Loucy (cell line): ENCODE measurements at regions not wholly inside any gene's neighbourhood (a gene's known extent, or its start where the extent isn't known, plus 50 kb on each side); places are given as distances from the start of the nearest gene placed in this dataset.
A peak's percentile ranks its signal among the peaks of the same experiment; 100 is the strongest.

Experiments
- H2AFZ ChIP-seq: fragments of 200-600 bp; sonication (generic); 2 replicates; pipeline ENCODE4 v1.6.0; 2016; ENCODE audit warnings: antibody characterized with exemption, mild to moderate bottlenecking, low read length, moderate library complexity
- H3F3A ChIP-seq: fragments of 200-600 bp; 2 replicates; pipeline ENCODE4 v1.6.0; 2016; ENCODE audit warnings: antibody characterized with exemption, low read depth, mild to moderate bottlenecking
- H3K27me3 ChIP-seq: fragments of 200-600 bp; sonication (generic); 2 replicates; pipeline ENCODE4 v1.6.1; 2014; ENCODE audit warnings: low read length, mild to moderate bottlenecking; ENCODE audit not compliant: insufficient read depth, poor library complexity, severe bottlenecking
- H3K36me3 ChIP-seq: fragments of 200-600 bp; sonication (generic); 2 replicates; pipeline ENCODE4 v1.6.1; 2016; ENCODE audit warnings: low read length; ENCODE audit not compliant: insufficient read depth
- H3K4me1 ChIP-seq: fragments of 200-600 bp; sonication (generic); 2 replicates; pipeline ENCODE4 v1.5.1; 2014; ENCODE audit warnings: low read length, mild to moderate bottlenecking; ENCODE audit not compliant: insufficient read depth, poor library complexity, severe bottlenecking
- H3K4me2 ChIP-seq: fragments of 200-600 bp; sonication (generic); 2 replicates; pipeline ENCODE4 v1.6.0; 2014; ENCODE audit warnings: antibody characterized with exemption, low read length, low read depth, mild to moderate bottlenecking; ENCODE audit not compliant: poor library complexity, severe bottlenecking
- H3K4me3 ChIP-seq: fragments of 200-600 bp; sonication (generic); 2 replicates; pipeline ENCODE4 v1.5.1; 2014; ENCODE audit warnings: low read length, mild to moderate bottlenecking, mixed read lengths; ENCODE audit not compliant: poor library complexity, severe bottlenecking
- H3K79me2 ChIP-seq: fragments of 200-600 bp; sonication (generic); 2 replicates; pipeline ENCODE4 v1.6.1; 2014; ENCODE audit warnings: low read length; ENCODE audit not compliant: insufficient read depth
- H3K9ac ChIP-seq: fragments of 200-600 bp; sonication (generic); 2 replicates; pipeline ENCODE4 v1.6.0; 2014; ENCODE audit warnings: mild to moderate bottlenecking, low read depth, low read length, moderate library complexity; ENCODE audit not compliant: poor library complexity, severe bottlenecking
- H3K9me2 ChIP-seq: fragments of 200-600 bp; sonication (generic); replicated peaks from 2 replicates; pipeline ENCODE4 v1.6.1; 2016; ENCODE audit warnings: low read depth, low read length, mixed read lengths
- H3K9me3 ChIP-seq: fragments of 200-600 bp; sonication (generic); 2 replicates; pipeline ENCODE4 v1.6.1; 2014; ENCODE audit warnings: mild to moderate bottlenecking, antibody characterized with exemption, low read length, low read depth; ENCODE audit not compliant: insufficient read depth
- H4K20me1 ChIP-seq: fragments of 200-600 bp; sonication (generic); 2 replicates; pipeline ENCODE4 v1.6.0; 2014; ENCODE audit warnings: antibody characterized with exemption, low read length, mild to moderate bottlenecking; ENCODE audit not compliant: insufficient read depth, poor library complexity, severe bottlenecking
- EZH2phosphoT487 ChIP-seq: fragments of 200-600 bp; IDR thresholded peaks from 2 replicates; pipeline ENCODE4 v1.6.1; 2018; ENCODE audit warnings: antibody characterized with exemption, mild to moderate bottlenecking, moderate library complexity, borderline replicate concordance
- TF ChIP-seq, protein P1 (sequence below): fragments of 200-600 bp; sonication (generic); conservative IDR thresholded peaks from 2 replicates; pipeline ENCODE4 v1.5.1; 2014; ENCODE audit warnings: mild to moderate bottlenecking, antibody characterized with exemption, low read length

GRCh38 chr14:98962118-98962517 is 309.9 kb downstream of the BCL11B start:
- H3K79me2 ChIP-seq: no peaks in the 10 kb centered on the region
- no peaks in the 10 kb centered on the region for H3K27me3 ChIP-seq
- no peak overlapping the region for H3K4me2 ChIP-seq
- no peak for TF ChIP-seq EZH2phosphoT487
- TF ChIP-seq, protein P1, sequence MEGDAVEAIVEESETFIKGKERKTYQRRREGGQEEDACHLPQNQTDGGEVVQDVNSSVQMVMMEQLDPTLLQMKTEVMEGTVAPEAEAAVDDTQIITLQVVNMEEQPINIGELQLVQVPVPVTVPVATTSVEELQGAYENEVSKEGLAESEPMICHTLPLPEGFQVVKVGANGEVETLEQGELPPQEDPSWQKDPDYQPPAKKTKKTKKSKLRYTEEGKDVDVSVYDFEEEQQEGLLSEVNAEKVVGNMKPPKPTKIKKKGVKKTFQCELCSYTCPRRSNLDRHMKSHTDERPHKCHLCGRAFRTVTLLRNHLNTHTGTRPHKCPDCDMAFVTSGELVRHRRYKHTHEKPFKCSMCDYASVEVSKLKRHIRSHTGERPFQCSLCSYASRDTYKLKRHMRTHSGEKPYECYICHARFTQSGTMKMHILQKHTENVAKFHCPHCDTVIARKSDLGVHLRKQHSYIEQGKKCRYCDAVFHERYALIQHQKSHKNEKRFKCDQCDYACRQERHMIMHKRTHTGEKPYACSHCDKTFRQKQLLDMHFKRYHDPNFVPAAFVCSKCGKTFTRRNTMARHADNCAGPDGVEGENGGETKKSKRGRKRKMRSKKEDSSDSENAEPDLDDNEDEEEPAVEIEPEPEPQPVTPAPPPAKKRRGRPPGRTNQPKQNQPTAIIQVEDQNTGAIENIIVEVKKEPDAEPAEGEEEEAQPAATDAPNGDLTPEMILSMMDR: no peak
- no peaks in the 10 kb centered on the region for H3K36me3 ChIP-seq
- peaks cover 22% of the 10 kb centered on the region for H3K4me1 ChIP-seq
- H3K9me2 ChIP-seq: no peaks in the 10 kb centered on the region
- H3F3A ChIP-seq: no peaks in the 10 kb centered on the region
- H4K20me1 ChIP-seq: no peaks in the 10 kb centered on the region
- no peaks in the 10 kb centered on the region for H3K9me3 ChIP-seq
- no peak overlapping the region for H2AFZ ChIP-seq
- H3K9ac ChIP-seq: no peak overlapping the region
- H3K4me3 ChIP-seq: no peak overlapping the region

GRCh38 chr14:98963610-98964009 is 308.4 kb downstream of the BCL11B start:
- Histone ChIP-seq H3K9ac (no peak overlapping the region), H3K79me2 (no peaks in the 10 kb centered on the region), H2AFZ (no peak overlapping the region), H3K4me2 (no peak overlapping the region), H3F3A (no peaks in the 10 kb centered on the region), H3K9me3 (no peaks in the 10 kb centered on the region), H3K4me1 (peaks cover 22% of the 10 kb centered on the region), H3K36me3 (no peaks in the 10 kb centered on the region), H3K27me3 (no peaks in the 10 kb centered on the region), H3K4me3 (no peak overlapping the region), H3K9me2 (no peaks in the 10 kb centered on the region), H4K20me1 (no peaks in the 10 kb centered on the region)
- no peak for TF ChIP-seq EZH2phosphoT487
- TF ChIP-seq, protein P1: no peak

DNA sequence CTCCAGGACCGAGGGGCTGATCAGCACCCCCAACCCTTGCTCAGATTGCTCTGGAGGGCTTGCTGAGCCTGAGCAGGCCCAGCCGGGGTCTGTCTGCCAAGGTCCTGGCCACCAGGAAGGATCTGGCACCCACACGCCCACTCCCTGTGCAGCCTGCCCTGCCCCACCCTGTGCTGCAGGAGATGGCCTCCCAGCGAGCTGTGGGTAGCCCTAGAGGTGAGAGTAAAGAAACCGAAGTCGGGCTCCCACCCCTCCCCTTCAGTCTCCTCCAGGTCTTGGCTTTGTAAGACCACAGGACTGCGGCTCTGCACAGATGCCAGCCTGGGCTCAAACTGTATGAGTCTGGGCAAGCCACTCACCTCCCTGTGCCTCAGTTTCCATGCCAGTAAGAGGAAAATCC is 307.8 kb downstream of the BCL11B start:
- no peaks in the 10 kb centered on the region for H3F3A ChIP-seq
- H3K4me3 ChIP-seq: no peak overlapping the region
- H3K27me3 ChIP-seq: no peaks in the 10 kb centered on the region
- H3K4me1 ChIP-seq: peaks cover 22% of the 10 kb centered on the region
- H2AFZ ChIP-seq: no peak overlapping the region
- H3K4me2 ChIP-seq: peak overlapping the region; percentile 59
- TF ChIP-seq, protein P1: no peak
- no peak for TF ChIP-seq EZH2phosphoT487
- H3K79me2 ChIP-seq: no peaks in the 10 kb centered on the region
- no peaks in the 10 kb centered on the region for H4K20me1 ChIP-seq
- H3K9me3 ChIP-seq: no peaks in the 10 kb centered on the region
- H3K9ac ChIP-seq: peak overlapping the region; percentile 54
- H3K36me3 ChIP-seq: no peaks in the 10 kb centered on the region
- H3K9me2 ChIP-seq: no peaks in the 10 kb centered on the region
